IMR-90 (cell line): ENCODE measurements at regions not wholly inside any gene's neighbourhood (a gene's known extent, or its start where the extent isn't known, plus 50 kb on each side); places are given as distances from the start of the nearest gene placed in this dataset.

Experiments used
- ATAC-seq: fragments of 200-7000 bp; cut with Tn5 transposase; 2 replicates; pipeline ENCODE4 v1.9.1; 2020; ENCODE audit warnings: low read depth, mild to moderate bottlenecking, moderate library complexity
- BruUV-seq: library from RNA; stranded (reverse); fragments of 400-500 nt; replicated peaks from 2 replicates; lab custom pipeline; 2021; lab: Mats Ljungman, UMichigan
- CTCF ChIA-PET: fragments of 300-600 bp; formaldehyde crosslinking; extraction: SDS; loops from one replicate; lab custom pipeline; 2021; ENCODE audit warnings: antibody characterized with exemption; lab: Yijun Ruan, JAX
- POLR2A ChIA-PET: fragments of 300-600 bp; sonication (Branson Sonifier 250); formaldehyde crosslinking; loops from one replicate; lab custom pipeline; 2022; ENCODE audit warnings: antibody characterized with exemption; ENCODE audit not compliant: unreplicated experiment; lab: Charles Lee
- DNase-seq: peaks from one replicate; pipeline ENCODE4 v3.0.0; 2013
- H2AFZ ChIP-seq: replicated peaks from 2 replicates; pipeline ENCODE3; 2013; ENCODE audit warnings: low read length, mild to moderate bottlenecking; ENCODE audit not compliant: poor library complexity
- H2AK5ac ChIP-seq: 2 replicates; pipeline ENCODE4 v1.6.1; 2013; ENCODE audit warnings: low read depth, low read length, inconsistent platforms
- H2AK9ac ChIP-seq: replicated peaks from 2 replicates; pipeline ENCODE3; 2013; ENCODE audit warnings: mild to moderate bottlenecking, low read depth, low read length, moderate library complexity; ENCODE audit not compliant: poor library complexity
- H2BK120ac ChIP-seq: 2 replicates; pipeline ENCODE4 v1.6.1; 2013; ENCODE audit warnings: low read depth, low read length, inconsistent platforms
- H2BK15ac ChIP-seq: 3 replicates; pipeline ENCODE4 v1.6.1; 2013; ENCODE audit warnings: low read depth, low read length, inconsistent platforms
- H2BK20ac ChIP-seq: 2 replicates; pipeline ENCODE4 v1.6.1; 2013; ENCODE audit warnings: low read depth, mild to moderate bottlenecking, inconsistent platforms, low read length, moderate library complexity
- H2BK5ac ChIP-seq: 2 replicates; pipeline ENCODE4 v1.6.1; 2013; ENCODE audit warnings: mild to moderate bottlenecking, low read depth, low read length, inconsistent platforms; ENCODE audit not compliant: poor library complexity, severe bottlenecking
- H3K14ac ChIP-seq: replicated peaks from 2 replicates; pipeline ENCODE4 v1.6.1; 2013; ENCODE audit warnings: low read depth, low read length, inconsistent platforms
- H3K18ac ChIP-seq: 2 replicates; pipeline ENCODE4 v1.6.1; 2013; ENCODE audit warnings: low read depth, low read length, control low read depth
- H3K23ac ChIP-seq: 2 replicates; pipeline ENCODE4 v1.6.1; 2013; ENCODE audit warnings: low read depth, low read length, inconsistent platforms
- H3K27ac ChIP-seq: 2 replicates; pipeline ENCODE4 v1.5.1; 2013; ENCODE audit warnings: mild to moderate bottlenecking, control low read depth, low read length; ENCODE audit not compliant: insufficient read depth
- H3K27me3 ChIP-seq: 2 replicates; pipeline ENCODE4 v1.6.1; 2013; ENCODE audit warnings: low read length; ENCODE audit not compliant: control insufficient read depth, insufficient read depth
- H3K36me3 ChIP-seq: 2 replicates; pipeline ENCODE4 v1.6.1; 2013; ENCODE audit warnings: low read length, mixed read lengths; ENCODE audit not compliant: control insufficient read depth, insufficient read depth
- H3K4ac ChIP-seq: 2 replicates; pipeline ENCODE4 v1.6.1; 2013; ENCODE audit warnings: low read depth, low read length, inconsistent platforms
- H3K4me1 ChIP-seq: 2 replicates; pipeline ENCODE4 v1.6.1; 2013; ENCODE audit warnings: low read length, mixed read lengths; ENCODE audit not compliant: control insufficient read depth, insufficient read depth
- H3K4me2 ChIP-seq: 2 replicates; pipeline ENCODE4 v1.6.1; 2013; ENCODE audit warnings: low read depth, mild to moderate bottlenecking, control low read depth, low read length, moderate library complexity
- H3K4me3 ChIP-seq: 2 replicates; pipeline ENCODE4 v1.5.1; 2013; ENCODE audit warnings: low read depth, mild to moderate bottlenecking, control low read depth, low read length, moderate library complexity; ENCODE audit not compliant: insufficient read depth
- H3K56ac ChIP-seq: 2 replicates; pipeline ENCODE4 v1.6.1; 2013; ENCODE audit warnings: low read length, inconsistent platforms; ENCODE audit not compliant: insufficient read depth; ENCODE audit errors: extremely low read depth
- H3K79me1 ChIP-seq, 2 experiments: 2 replicates each; pipeline ENCODE4 v1.6.1; 2013; ENCODE audit warnings: low read length in 2 of 2, inconsistent platforms in 1 of 2, low read depth in 1 of 2
- H3K9ac ChIP-seq: 2 replicates; pipeline ENCODE4 v1.6.1; 2013; ENCODE audit warnings: low read depth, low read length, control low read depth
- H3K9me1 ChIP-seq: 2 replicates; pipeline ENCODE4 v1.6.1; 2013; ENCODE audit warnings: low read length, inconsistent platforms; ENCODE audit not compliant: insufficient read depth
- H3K9me3 ChIP-seq: 2 replicates; pipeline ENCODE4 v1.6.1; 2013; ENCODE audit warnings: low read length; ENCODE audit not compliant: control insufficient read depth, insufficient read depth
- H4K20me1 ChIP-seq: 2 replicates; pipeline ENCODE4 v1.6.1; 2013; ENCODE audit warnings: low read length, inconsistent platforms; ENCODE audit not compliant: insufficient read depth
- H4K5ac ChIP-seq: 2 replicates; pipeline ENCODE4 v1.6.1; 2013; ENCODE audit warnings: mild to moderate bottlenecking, low read depth, low read length, control low read depth
- H4K8ac ChIP-seq, 2 experiments: 2 replicates each; pipeline ENCODE4 v1.6.1; 2013; ENCODE audit warnings: low read depth in 2 of 2, low read length in 2 of 2, control low read depth in 1 of 2, inconsistent platforms in 1 of 2
- H4K91ac ChIP-seq: 2 replicates; pipeline ENCODE4 v1.6.1; 2013; ENCODE audit warnings: low read depth, low read length, inconsistent platforms; ENCODE audit not compliant: insufficient read depth
- BHLHE40 ChIP-seq: fragments of 150-350 bp; IDR thresholded peaks from 2 replicates; pipeline ENCODE4 v1.6.1; 2016; ENCODE audit warnings: mild to moderate bottlenecking, low read depth, low read length
- CHD1 ChIP-seq: IDR thresholded peaks from 2 replicates; pipeline ENCODE4 v1.6.1; 2012; ENCODE audit warnings: low read depth, low read length, improper control_type of control experiment
- MAFK ChIP-seq: IDR thresholded peaks from 2 replicates; pipeline ENCODE4 v1.6.1; 2012; ENCODE audit warnings: low read depth, low read length, improper control_type of control experiment
- MAZ ChIP-seq: IDR thresholded peaks from 2 replicates; pipeline ENCODE4 v1.6.1; 2012; ENCODE audit warnings: low read depth, mild to moderate bottlenecking, low read length, improper control_type of control experiment, moderate library complexity, borderline replicate concordance
- MXI1 ChIP-seq: IDR thresholded peaks from 2 replicates; pipeline ENCODE4 v1.6.1; 2012; ENCODE audit warnings: low read depth, mild to moderate bottlenecking, low read length, moderate library complexity, borderline replicate concordance
- POLR2A ChIP-seq: IDR thresholded peaks from 2 replicates; pipeline ENCODE4 v1.6.1; 2012; ENCODE audit warnings: mild to moderate bottlenecking, low read depth, low read length
- RAD21 ChIP-seq: IDR thresholded peaks from 2 replicates; pipeline ENCODE4 v1.6.1; 2012; ENCODE audit warnings: low read length, improper control_type of control experiment
- RCOR1 ChIP-seq: IDR thresholded peaks from 2 replicates; pipeline ENCODE4 v1.6.1; 2012; ENCODE audit warnings: mild to moderate bottlenecking, low read length, improper control_type of control experiment; ENCODE audit not compliant: insufficient replicate concordance
- RFX5 ChIP-seq: IDR thresholded peaks from 2 replicates; pipeline ENCODE4 v1.8.0; 2012; ENCODE audit warnings: low read depth, mild to moderate bottlenecking, low read length, moderate library complexity
- WGBS, 2 experiments: methylation state at CpG; one replicate each; pipeline versions ENCODE4 v1.1.5 to v1.1.7; 2013; ENCODE audit warnings: missing lambda C conversion rate in 2 of 2; ENCODE audit not compliant: insufficient read length in 1 of 2; ENCODE audit errors: extremely low coverage in 2 of 2; 5-methylcytosine and 5-hydroxymethylcytosine counted together
- dilution Hi-C: fragments of 300-500 bp; cut with HindIII; formaldehyde crosslinking; loops from one replicate; pipeline ENCODE4 v1.14.3; 2018; ENCODE audit warnings: low sequenced_read_pairs; ENCODE audit not compliant: unreplicated experiment
- in situ Hi-C: fragments of 300-500 bp; cut with MboI; formaldehyde crosslinking; loops from 3 replicates; pipeline ENCODE4 v1.14.3; 2019; ENCODE audit warnings: low sequenced_read_pairs, inconsistent platforms, mixed read lengths
- intact Hi-C: fragments of 100-400 bp; cut with micrococcal nuclease; formaldehyde crosslinking; loops from 2 replicates; pipeline ENCODE4 v1.10.0; 2022

- Histone ChIP-seq H3K4me3 (no peak overlapping the region), H4K8ac (no peak overlapping the region), H3K27ac (no peak overlapping the region), H3K9me1 (no peaks in the 10 kb centered on the region), H4K91ac (no peak overlapping the region), H2BK5ac (no peak overlapping the region), H3K27me3 (no peaks in the 10 kb centered on the region), H3K14ac (no peak overlapping the region), H2AK5ac (no peak overlapping the region), H3K9ac (no peak overlapping the region), H3K36me3 (no peaks in the 10 kb centered on the region), H3K4me1 (no peaks in the 10 kb centered on the region), H3K4me2 (no peak overlapping the region), H3K79me1 (no peaks in the 10 kb centered on the region), H2BK120ac (no peak overlapping the region), H3K56ac (no peak overlapping the region), H3K9me3 (no peaks in the 10 kb centered on the region), H3K4ac (no peak overlapping the region), H4K20me1 (no peaks in the 10 kb centered on the region), H2BK15ac (no peak overlapping the region), H2BK20ac (no peak overlapping the region), H3K23ac (no peak overlapping the region), H3K18ac (no peak overlapping the region), H2AK9ac (no peak overlapping the region), H4K5ac (no peak overlapping the region), H2AFZ (no peak overlapping the region)
- TF ChIP-seq MAFK = peak; percentile 62
- no peak for TF ChIP-seq MAZ
- no peak for TF ChIP-seq MXI1
- TF ChIP-seq BHLHE40 = no peak
- no peak for TF ChIP-seq CHD1
- TF ChIP-seq RFX5 = no peak
- TF ChIP-seq RAD21 = no peak
- no peak for TF ChIP-seq RCOR1
- no peak for TF ChIP-seq POLR2A
- BruUV-seq = no TSS peak
- dilution Hi-C loops = no loop called here
- in situ Hi-C loops = no loop called here
- DNase-seq (no peak), ATAC-seq (no peak)
- no CpG with 5 or more reads among the region's 1 CpG for WGBS, 2 experiments
- intact Hi-C loops = no loop called here
- POLR2A ChIA-PET = no interaction called here
- CTCF ChIA-PET = no interaction called here
Observed at GRCh38 chr6:54535568-54535967, 227.3 kb downstream of the TINAG start.
